Right forelimb (tissue), 1 donor: ENCODE measurements at regions not wholly inside any gene's neighbourhood (a gene's known extent, or its start where the extent isn't known, plus 50 kb on each side); places are given as distances from the start of the nearest gene placed in this dataset.
"Not testable (repeated sequence)": the region's sequence is repeated elsewhere in the genome, so short reads cannot be mapped to it uniquely, and the experiment has no call there.

ENCODE experiments used
- DNase-seq: peaks from one replicate; pipeline ENCODE4 v3.0.0-alpha.2; 2018

- no peak for DNase-seq
Measured at GRCh38 chr3:146739203-146739671, 134.1 kb upstream of the PLSCR5 start.

GRCh38 chr3:146732325-146732724, 127.2 kb upstream of the PLSCR5 start:
- no peak for DNase-seq

GRCh38 chr3:146715170-146715569, 110.0 kb upstream of the PLSCR5 start:
- no peak for DNase-seq

GRCh38 chr3:146712806-146713205, 107.7 kb upstream of the PLSCR5 start:
- DNase-seq = no peak

- no peak for DNase-seq
Measured at GRCh38 chr3:146709969-146710368, 104.8 kb upstream of the PLSCR5 start.

GRCh38 chr3:146705225-146705624, 100.1 kb upstream of the PLSCR5 start:
- no peak for DNase-seq

GRCh38 chr3:146702237-146702636, 97.1 kb upstream of the PLSCR5 start:
- no peak for DNase-seq

GRCh38 chr3:146701246-146701645, 96.1 kb upstream of the PLSCR5 start:
- no peak for DNase-seq

- DNase-seq = not testable (repeated sequence)
Measured at GRCh38 chr3:146700025-146700424, 94.9 kb upstream of the PLSCR5 start.

- no peak for DNase-seq
Measured at GRCh38 chr3:146692254-146692653, 87.1 kb upstream of the PLSCR5 start.

GRCh38 chr3:146685050-146685814, 80.1 kb upstream of the PLSCR5 start:
- DNase-seq = no peak

GRCh38 chr3:146682171-146682570, 77.0 kb upstream of the PLSCR5 start:
- no peak for DNase-seq

- no peak for DNase-seq
Measured at GRCh38 chr3:146680617-146681016, 75.5 kb upstream of the PLSCR5 start.

GRCh38 chr3:146679995-146680394, 74.8 kb upstream of the PLSCR5 start:
- no peak for DNase-seq

GRCh38 chr3:146679191-146679590, 74.0 kb upstream of the PLSCR5 start:
- no peak for DNase-seq

- DNase-seq = no peak
Measured at GRCh38 chr3:146672941-146673340, 67.8 kb upstream of the PLSCR5 start.

GRCh38 chr3:146664403-146664802, 59.3 kb upstream of the PLSCR5 start:
- no peak for DNase-seq

GRCh38 chr3:146658841-146659240, 53.7 kb upstream of the PLSCR5 start:
- no peak for DNase-seq

- no peak for DNase-seq
Measured at GRCh38 chr3:146655333-146655996, 50.3 kb upstream of the PLSCR5 start.
